Epithelial cell of proximal tubule (primary cell): ENCODE measurements at regions not wholly inside any gene's neighbourhood (a gene's known extent, or its start where the extent isn't known, plus 50 kb on each side); places are given as distances from the start of the nearest gene placed in this dataset.

Experiments used
- DNase-seq: peaks from one replicate; pipeline ENCODE4 v3.0.0-alpha.2; 2011; ENCODE audit warnings: low read depth
- H3K4me3 ChIP-seq: 2 replicates; pipeline ENCODE4 v1.5.1; 2011; ENCODE audit warnings: low read depth, mild to moderate bottlenecking, low read length
- TF ChIP-seq, protein P1 (sequence below): conservative IDR thresholded peaks from 2 replicates; pipeline ENCODE4 v1.5.1; 2012; ENCODE audit warnings: low read depth, mild to moderate bottlenecking, low read length

DNA sequence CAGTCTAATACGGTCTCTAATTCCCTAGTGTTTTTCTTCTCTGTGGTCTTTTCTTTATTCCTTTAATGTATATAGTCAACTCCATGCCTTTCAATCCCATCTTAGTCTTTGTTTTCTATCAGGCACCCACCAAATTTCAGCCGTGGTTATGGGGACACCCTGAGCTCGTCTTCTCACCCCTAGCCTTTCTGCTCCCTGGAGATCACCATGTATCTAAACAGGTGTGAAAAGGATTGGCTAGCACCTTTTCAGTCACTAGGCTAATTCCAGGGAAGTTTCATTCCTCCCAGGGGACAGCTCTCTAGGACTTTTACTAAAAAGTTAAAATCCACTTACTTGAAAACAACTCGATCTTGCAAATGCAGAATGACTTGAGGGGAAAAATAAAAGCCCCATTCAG lies 291.3 kb downstream of the ETNK1 start:
- no peak for DNase-seq
- no peak overlapping the region for H3K4me3 ChIP-seq
- TF ChIP-seq, protein P1, sequence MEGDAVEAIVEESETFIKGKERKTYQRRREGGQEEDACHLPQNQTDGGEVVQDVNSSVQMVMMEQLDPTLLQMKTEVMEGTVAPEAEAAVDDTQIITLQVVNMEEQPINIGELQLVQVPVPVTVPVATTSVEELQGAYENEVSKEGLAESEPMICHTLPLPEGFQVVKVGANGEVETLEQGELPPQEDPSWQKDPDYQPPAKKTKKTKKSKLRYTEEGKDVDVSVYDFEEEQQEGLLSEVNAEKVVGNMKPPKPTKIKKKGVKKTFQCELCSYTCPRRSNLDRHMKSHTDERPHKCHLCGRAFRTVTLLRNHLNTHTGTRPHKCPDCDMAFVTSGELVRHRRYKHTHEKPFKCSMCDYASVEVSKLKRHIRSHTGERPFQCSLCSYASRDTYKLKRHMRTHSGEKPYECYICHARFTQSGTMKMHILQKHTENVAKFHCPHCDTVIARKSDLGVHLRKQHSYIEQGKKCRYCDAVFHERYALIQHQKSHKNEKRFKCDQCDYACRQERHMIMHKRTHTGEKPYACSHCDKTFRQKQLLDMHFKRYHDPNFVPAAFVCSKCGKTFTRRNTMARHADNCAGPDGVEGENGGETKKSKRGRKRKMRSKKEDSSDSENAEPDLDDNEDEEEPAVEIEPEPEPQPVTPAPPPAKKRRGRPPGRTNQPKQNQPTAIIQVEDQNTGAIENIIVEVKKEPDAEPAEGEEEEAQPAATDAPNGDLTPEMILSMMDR, result no peak

DNA sequence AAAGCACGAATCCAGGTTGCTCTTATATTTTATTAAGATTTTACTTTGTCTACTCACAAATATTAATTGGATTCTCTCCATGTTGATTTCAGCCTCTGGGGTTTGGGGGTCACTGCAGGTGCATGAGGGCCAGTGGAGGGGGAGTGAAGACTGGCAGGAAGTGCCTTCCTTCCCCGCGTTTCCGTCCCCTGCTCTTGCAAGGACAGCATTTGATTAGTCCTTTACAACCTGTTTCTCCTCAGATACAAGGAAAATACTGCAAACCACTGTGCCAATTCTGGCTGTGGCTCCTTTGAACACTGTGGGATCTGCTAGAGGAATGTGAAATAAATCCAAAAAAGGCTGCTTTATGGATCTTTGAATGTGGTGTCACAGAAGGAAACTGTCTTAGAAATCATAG lies 291.8 kb downstream of the ETNK1 start:
- TF ChIP-seq, protein P1, result no peak
- DNase-seq, result no peak
- H3K4me3 ChIP-seq, result no peak overlapping the region

DNA sequence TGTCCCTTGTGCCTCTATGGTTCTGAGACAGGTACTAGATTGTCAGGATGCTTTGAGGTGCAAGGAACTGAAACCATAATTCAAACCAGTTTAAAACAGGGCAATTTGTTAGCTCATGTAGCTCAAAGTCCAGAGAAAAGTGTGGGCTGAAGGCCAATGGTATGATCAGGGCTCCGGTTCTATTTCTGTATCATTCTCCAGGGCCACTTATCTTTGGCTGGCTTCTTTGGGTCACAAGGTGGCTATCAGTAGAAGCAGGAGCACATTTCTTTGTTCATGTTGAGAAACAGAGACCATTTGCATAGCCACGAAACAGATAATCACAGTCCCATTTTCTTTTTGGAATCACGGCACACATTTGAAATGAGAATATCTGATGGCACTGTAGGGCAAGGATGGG lies 294.9 kb downstream of the ETNK1 start:
- DNase-seq, result no peak
- TF ChIP-seq, protein P1, result no peak
- H3K4me3 ChIP-seq, result no peak overlapping the region

DNA sequence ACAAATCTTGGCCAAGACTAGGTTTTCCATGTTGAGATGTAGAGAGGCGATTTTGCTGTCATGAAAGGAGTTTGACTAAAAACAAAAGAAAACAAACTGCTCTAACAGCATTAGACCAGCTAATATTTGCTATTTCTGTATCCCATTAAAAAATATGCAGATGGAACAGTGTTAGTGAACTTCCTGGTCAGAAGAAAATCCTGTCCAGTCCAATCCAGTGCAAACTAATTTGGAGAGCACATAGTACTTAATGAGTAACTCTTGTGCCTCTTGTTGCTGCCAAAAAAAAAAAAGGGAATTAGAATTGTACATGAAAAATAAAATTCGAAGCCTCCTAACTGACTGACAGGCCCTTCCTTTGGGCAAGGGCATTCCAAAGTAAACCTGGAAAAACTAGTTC lies 298.8 kb downstream of the ETNK1 start:
- TF ChIP-seq, protein P1, result no peak
- H3K4me3 ChIP-seq, result no peak overlapping the region
- DNase-seq, result no peak

DNA sequence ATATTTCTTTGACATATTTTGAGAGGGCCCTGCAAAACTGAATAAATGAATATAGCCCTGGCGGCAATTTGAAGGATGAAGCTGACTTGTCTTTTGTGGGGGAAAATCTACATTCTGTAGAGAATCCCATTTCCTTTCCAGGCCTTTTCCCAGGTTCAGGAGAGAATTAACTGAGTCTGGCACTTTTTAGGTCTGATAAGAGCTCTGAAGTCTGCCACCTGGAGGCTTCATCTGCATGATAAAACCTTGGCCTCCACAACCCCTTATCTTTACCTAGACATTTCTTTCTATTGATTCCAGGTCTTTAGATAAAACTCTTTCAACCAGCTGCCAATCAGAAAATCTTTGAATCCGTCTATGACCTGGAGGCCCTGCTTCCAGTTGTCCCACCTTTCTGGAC lies 299.4 kb downstream of the ETNK1 start:
- H3K4me3 ChIP-seq, result no peak overlapping the region
- no peak for DNase-seq
- TF ChIP-seq, protein P1, result peak; percentile 11

DNA sequence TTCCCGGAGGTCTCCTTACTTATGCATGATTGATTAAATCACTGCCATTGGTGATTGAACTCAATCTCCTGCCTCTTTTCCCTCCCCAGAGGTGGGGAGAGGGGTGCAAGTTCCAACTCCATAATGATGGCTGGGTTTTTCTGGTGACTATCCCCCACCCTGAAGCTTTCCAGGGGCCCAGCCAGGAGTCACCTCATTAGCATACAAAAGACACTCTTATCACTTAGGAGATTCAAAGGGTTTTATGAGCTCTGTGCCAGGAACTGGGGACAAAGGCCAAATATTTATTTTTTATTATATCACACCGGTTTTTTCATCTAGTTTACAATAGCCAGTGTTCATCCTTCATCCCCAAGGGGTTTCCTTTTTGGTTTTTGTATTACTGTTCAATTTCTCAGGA lies 300.7 kb downstream of the ETNK1 start:
- H3K4me3 ChIP-seq, result no peak overlapping the region
- no peak for DNase-seq
- TF ChIP-seq, protein P1, result no peak

DNA sequence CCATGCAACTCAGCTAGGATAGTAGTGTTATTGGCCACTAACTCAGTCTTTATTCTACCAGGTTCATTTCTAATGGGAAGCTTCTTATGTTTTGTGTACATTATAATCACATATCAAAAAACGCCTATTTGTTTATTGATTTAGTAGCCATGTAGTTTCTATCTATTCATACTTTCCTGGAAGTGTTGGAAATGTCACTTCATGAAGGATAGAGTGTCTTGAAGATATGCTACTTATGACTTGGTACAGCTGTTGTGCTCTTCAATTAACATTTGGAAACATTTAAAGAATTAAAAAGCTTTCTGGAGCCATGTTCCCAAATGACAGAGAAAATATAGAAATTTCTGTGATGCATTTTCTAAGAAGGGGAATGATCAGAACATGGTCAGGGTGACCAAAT lies 307.5 kb downstream of the ETNK1 start:
- TF ChIP-seq, protein P1, result no peak
- H3K4me3 ChIP-seq, result no peak overlapping the region
- no peak for DNase-seq
